H1 (cell line): ENCODE measurements at regions not wholly inside any gene's neighbourhood (a gene's known extent, or its start where the extent isn't known, plus 50 kb on each side); places are given as distances from the start of the nearest gene placed in this dataset.

ENCODE experiments used
- CTCF ChIA-PET: fragments of 300-600 bp; sonication (Branson Sonifier 250); formaldehyde crosslinking; loops from one replicate; lab custom pipeline; 2021; ENCODE audit not compliant: partially characterized antibody; lab: Charles Lee
- POLR2A ChIA-PET: fragments of 300-600 bp; sonication (Branson Sonifier 250); formaldehyde crosslinking; loops from one replicate; lab custom pipeline; 2021; ENCODE audit warnings: inconsistent platforms; ENCODE audit not compliant: partially characterized antibody; lab: Charles Lee
- DNase-seq, 2 experiments: peaks; one replicate each; pipeline versions ENCODE4 v3.0.0 to v3.0.0-alpha.2; 2010 to 2022; ENCODE audit warnings: low spot score in 2 of 2, low read depth in 1 of 2, mixed read lengths in 1 of 2
- FAIRE-seq: peaks from 2 replicates; lab custom pipeline; 2011; peaks lifted over from hg19 to GRCh38; lab: Jason Lieb, UNC
- H2AFZ ChIP-seq: 2 replicates; pipeline ENCODE4 v1.8.1; 2012; ENCODE audit warnings: low read length, inconsistent platforms
- H2AK5ac ChIP-seq: 2 replicates; pipeline ENCODE4 v1.6.1; 2013; ENCODE audit warnings: low read depth, low read length
- H2BK120ac ChIP-seq: replicated peaks from 2 replicates; pipeline ENCODE3; 2013; ENCODE audit warnings: low read depth, low read length, inconsistent platforms
- H2BK12ac ChIP-seq: 2 replicates; pipeline ENCODE4 v1.6.1; 2013; ENCODE audit warnings: low read depth, low read length
- H2BK15ac ChIP-seq: 2 replicates; pipeline ENCODE4 v1.6.1; 2013; ENCODE audit warnings: low read length
- H2BK20ac ChIP-seq: 2 replicates; pipeline ENCODE4 v1.6.1; 2013; ENCODE audit warnings: low read length
- H2BK5ac ChIP-seq: 2 replicates; pipeline ENCODE4 v1.6.1; 2013; ENCODE audit warnings: low read depth, low read length
- H3K14ac ChIP-seq: 2 replicates; pipeline ENCODE4 v1.6.1; 2013; ENCODE audit warnings: inconsistent platforms; ENCODE audit not compliant: insufficient read length
- H3K18ac ChIP-seq: 2 replicates; pipeline ENCODE4 v1.6.1; 2013; ENCODE audit warnings: low read length; ENCODE audit errors: extremely low read depth
- H3K23ac ChIP-seq: 2 replicates; pipeline ENCODE4 v1.6.1; 2013; ENCODE audit warnings: inconsistent platforms; ENCODE audit not compliant: insufficient read length
- H3K23me2 ChIP-seq: 2 replicates; pipeline ENCODE4 v1.6.1; 2013; ENCODE audit warnings: low read depth, low read length
- H3K27ac ChIP-seq: 2 replicates; pipeline ENCODE4 v1.6.1; 2011; ENCODE audit warnings: low read depth, low read length, inconsistent platforms
- H3K27me3 ChIP-seq, 4 experiments: replicated peaks in 1 of 4; 1 replicate in 1 of 4; 2 replicates in 3 of 4; pipeline versions ENCODE4 v1.6.1 to v1.8.1; 2011 to 2013; ENCODE audit warnings: low read length in 3 of 4, mild to moderate bottlenecking in 3 of 4, inconsistent platforms in 2 of 4, mixed read lengths in 2 of 4, moderate library complexity in 1 of 4; ENCODE audit not compliant: control insufficient read depth in 3 of 4, insufficient read depth in 3 of 4; ENCODE audit errors: extremely low read depth in 1 of 4
- H3K36me3 ChIP-seq, 4 experiments: 2 replicates each; pipeline versions ENCODE4 v1.6.1 to v1.8.1; 2011 to 2013; ENCODE audit warnings: mild to moderate bottlenecking in 4 of 4, low read length in 3 of 4, moderate library complexity in 2 of 4, control low read depth in 1 of 4, inconsistent platforms in 1 of 4; ENCODE audit not compliant: insufficient read depth in 4 of 4, control insufficient read depth in 2 of 4
- H3K4ac ChIP-seq: replicated peaks from 2 replicates; pipeline ENCODE3; 2013; ENCODE audit warnings: low read length, low read depth, mixed read lengths, inconsistent platforms; ENCODE audit not compliant: insufficient read length
- H3K4me1 ChIP-seq, 4 experiments: replicated peaks in 1 of 4; 1 replicate in 1 of 4; 2 replicates in 3 of 4; pipeline versions ENCODE4 v1.6.1 to v1.8.1; 2011 to 2013; ENCODE audit warnings: low read length in 3 of 4, inconsistent platforms in 2 of 4, mixed read lengths in 1 of 4; ENCODE audit not compliant: insufficient read depth in 4 of 4, control insufficient read depth in 3 of 4
- H3K4me2 ChIP-seq, 2 experiments: 2 replicates each; pipeline versions ENCODE4 v1.6.1 to v1.8.1; 2011 to 2013; ENCODE audit warnings: low read depth in 2 of 2, low read length in 2 of 2, control low read depth in 1 of 2, inconsistent platforms in 1 of 2, mild to moderate bottlenecking in 1 of 2; ENCODE audit not compliant: insufficient read depth in 1 of 2
- H3K4me3 ChIP-seq, 4 experiments: fragments of 200-600, 300-600 bp in 1 of 4; sonication (generic), shearing (Covaris generic), sonication (Bioruptor Twin) in 1 of 4; 2 replicates each; pipeline versions ENCODE4 v1.5.1 to v1.8.1; 2011 to 2016; ENCODE audit warnings: low read length in 4 of 4, low read depth in 3 of 4, control low read depth in 2 of 4, inconsistent platforms in 2 of 4, mild to moderate bottlenecking in 2 of 4, mixed read lengths in 1 of 4, moderate library complexity in 1 of 4; ENCODE audit not compliant: insufficient read depth in 2 of 4; ENCODE audit errors: extremely low read depth in 1 of 4
- H3K56ac ChIP-seq: replicated peaks from 2 replicates; pipeline ENCODE3; 2013; ENCODE audit warnings: low read depth, mild to moderate bottlenecking, mixed read lengths, low read length, inconsistent platforms; ENCODE audit not compliant: insufficient read length
- H3K79me1 ChIP-seq: 2 replicates; pipeline ENCODE4 v1.6.1; 2013; ENCODE audit warnings: low read depth, low read length, control low read depth
- H3K79me2 ChIP-seq, 2 experiments: 2 replicates each; pipeline versions ENCODE4 v1.6.1 to v1.8.1; 2012 to 2013; ENCODE audit warnings: low read length in 2 of 2, mild to moderate bottlenecking in 2 of 2, inconsistent platforms in 1 of 2; ENCODE audit not compliant: insufficient read depth in 2 of 2, control insufficient read depth in 1 of 2
- H3K9ac ChIP-seq, 4 experiments: replicated peaks in 1 of 4; 1 replicate in 1 of 4; 2 replicates in 3 of 4; pipeline versions ENCODE4 v1.6.1 to v1.8.1; 2011 to 2013; ENCODE audit warnings: low read depth in 3 of 4, low read length in 3 of 4, control low read depth in 2 of 4, mild to moderate bottlenecking in 2 of 4, moderate library complexity in 2 of 4, inconsistent platforms in 1 of 4; ENCODE audit errors: extremely low read depth in 1 of 4
- H3K9me3 ChIP-seq, 2 experiments: 2 replicates each; pipeline versions ENCODE4 v1.6.1 to v1.8.1; 2012 to 2013; ENCODE audit warnings: mild to moderate bottlenecking in 2 of 2, moderate library complexity in 2 of 2, control low read depth in 1 of 2, inconsistent platforms in 1 of 2, low read depth in 1 of 2, low read length in 1 of 2, mixed read lengths in 1 of 2; ENCODE audit not compliant: insufficient read depth in 2 of 2
- H4K20me1 ChIP-seq, 2 experiments: replicated peaks in 1 of 2; 2 replicates each; pipeline versions ENCODE3 to v1.8.1; 2011 to 2013; ENCODE audit warnings: inconsistent platforms in 2 of 2, low read length in 2 of 2, mild to moderate bottlenecking in 1 of 2; ENCODE audit not compliant: insufficient read depth in 2 of 2, control insufficient read depth in 1 of 2
- H4K5ac ChIP-seq: 2 replicates; pipeline ENCODE4 v1.6.1; 2013; ENCODE audit warnings: low read length, low read depth, mixed read lengths, inconsistent platforms; ENCODE audit not compliant: insufficient read length
- H4K8ac ChIP-seq: 2 replicates; pipeline ENCODE4 v1.8.0; 2013; ENCODE audit warnings: mild to moderate bottlenecking, moderate library complexity, low read length, inconsistent platforms; ENCODE audit not compliant: insufficient read depth; ENCODE audit errors: extremely low read depth
- H4K91ac ChIP-seq: replicated peaks from 2 replicates; pipeline ENCODE3; 2013; ENCODE audit warnings: low read length, mixed read lengths, inconsistent platforms; ENCODE audit not compliant: insufficient read length
- ATF2 ChIP-seq: IDR thresholded peaks from 2 replicates; pipeline ENCODE4 v1.6.1; 2012; ENCODE audit warnings: low read length, inconsistent platforms
- CEBPB ChIP-seq: IDR thresholded peaks from 2 replicates; pipeline ENCODE4 v1.6.1; 2012; ENCODE audit warnings: low read depth, low read length
- CHD2 ChIP-seq: IDR thresholded peaks from 2 replicates; pipeline ENCODE4 v1.6.1; 2012; ENCODE audit warnings: low read length, improper control_type of control experiment
- FOSL1 ChIP-seq: IDR thresholded peaks from 2 replicates; pipeline ENCODE4 v1.6.1; 2011; ENCODE audit warnings: mild to moderate bottlenecking, low read depth, low read length, moderate library complexity; ENCODE audit not compliant: insufficient read depth
- GTF2F1 ChIP-seq: IDR thresholded peaks from 2 replicates; pipeline ENCODE4 v1.6.1; 2012; ENCODE audit warnings: low read depth, low read length, improper control_type of control experiment, borderline replicate concordance
- KDM4A ChIP-seq: IDR thresholded peaks from one replicate; pipeline ENCODE4 v1.7.1; 2012; ENCODE audit warnings: low read depth, mild to moderate bottlenecking, moderate library complexity, low read length, inconsistent platforms; ENCODE audit not compliant: severe bottlenecking
- MAFK ChIP-seq: IDR thresholded peaks from 2 replicates; pipeline ENCODE4 v1.6.1; 2012; ENCODE audit warnings: low read depth, mild to moderate bottlenecking, improper control_type of control experiment, low read length
- MAX ChIP-seq: IDR thresholded peaks from 2 replicates; pipeline ENCODE4 v1.6.1; 2012; ENCODE audit warnings: inconsistent platforms
- POU5F1 ChIP-seq: IDR thresholded peaks from 2 replicates; pipeline ENCODE4 v1.6.1; 2011; ENCODE audit warnings: low read depth, mild to moderate bottlenecking, low read length, moderate library complexity
- SUZ12 ChIP-seq: fragments of 200-600 bp; sonication (generic); IDR thresholded peaks from 2 replicates; pipeline ENCODE4 v1.6.1; 2012; ENCODE audit warnings: mild to moderate bottlenecking, inconsistent platforms, low read length, moderate library complexity, mixed read lengths
- TAF7 ChIP-seq: optimal IDR thresholded peaks from 2 replicates; pipeline ENCODE3; 2011; ENCODE audit warnings: low read depth, mild to moderate bottlenecking, inconsistent platforms, low read length, moderate library complexity, borderline replicate concordance
- WGBS, 2 experiments: shearing (Covaris generic) in 1 of 2; methylation state at CpG; one replicate each; pipeline versions ENCODE4 v1.1.6 to v1.1.7; 2013 to 2015; ENCODE audit warnings: low lambda C conversion rate in 2 of 2, mixed read lengths in 2 of 2, inconsistent platforms in 1 of 2, low coverage in 1 of 2, missing lambda C conversion rate in 1 of 2; ENCODE audit not compliant: insufficient replicate concordance in 2 of 2, insufficient coverage in 1 of 2, insufficient read length in 1 of 2; ENCODE audit errors: extremely low coverage in 1 of 2, missing lambda C conversion rate in 1 of 2; 5-methylcytosine and 5-hydroxymethylcytosine counted together

- H3K79me1 ChIP-seq, result no peaks in the 10 kb centered on the region
- no peaks in the 10 kb centered on the region for H3K79me2 ChIP-seq
- H3K18ac ChIP-seq, result no peak overlapping the region
- H4K20me1 ChIP-seq, result peaks cover 0 to 3% of the 10 kb centered on the region in 2 experiments
- no peak overlapping the region for H2AFZ ChIP-seq
- WGBS, 2 experiments, result 97% methylated on average over 3 of the region's 3 CpGs; no CpG with 5 or more reads in 1 of the 2 experiments
- no peak overlapping the region for H3K4ac ChIP-seq
- no peak overlapping the region for H3K14ac ChIP-seq
- H3K4me1 ChIP-seq, result peaks cover 0 to 2% (median 0%) of the 10 kb centered on the region in 4 experiments; a peak in 2 of 7 replicates
- no peak overlapping the region for H3K4me2 ChIP-seq
- H3K23ac ChIP-seq, result no peak overlapping the region
- H2BK12ac ChIP-seq, result no peak overlapping the region
- no peak overlapping the region for H2BK120ac ChIP-seq
- H3K9me3 ChIP-seq, result no peaks in the 10 kb centered on the region
- H3K4me3 ChIP-seq, result no peak overlapping the region
- no peak overlapping the region for H4K91ac ChIP-seq
- no peak overlapping the region for H2AK5ac ChIP-seq
- H3K27ac ChIP-seq, result no peak overlapping the region
- POLR2A ChIA-PET, result no interaction called here
- H2BK20ac ChIP-seq, result no peak overlapping the region
- no peaks in the 10 kb centered on the region for H3K27me3 ChIP-seq
- H3K23me2 ChIP-seq, result peaks cover 5% of the 10 kb centered on the region; the same call in 1 of the 2 replicates
- no peak for TF ChIP-seq ATF2
- no peak for TF ChIP-seq TAF7
- TF ChIP-seq MAFK, result no peak
- TF ChIP-seq FOSL1, result no peak
- TF ChIP-seq POU5F1, result no peak
- TF ChIP-seq SUZ12, result no peak
- TF ChIP-seq CEBPB, result no peak
- TF ChIP-seq MAX, result no peak
- no peak for TF ChIP-seq KDM4A
- no peak for TF ChIP-seq CHD2
- no peak for TF ChIP-seq GTF2F1
- CTCF ChIA-PET, result interaction anchor here (0.6 to 1.1 kb wide), 3 partner anchors 12 to 648 kb away, joined by 3 to 5 read pairs (median 3); no protein-coding TSS in a partner anchor
- DNase-seq, result no peak
- FAIRE-seq, result no peak
- H4K8ac ChIP-seq, result no peak overlapping the region
- H3K56ac ChIP-seq, result no peak overlapping the region
- no peak overlapping the region for H4K5ac ChIP-seq
- no peak overlapping the region for H3K9ac ChIP-seq
- no peak overlapping the region for H2BK15ac ChIP-seq
- H2BK5ac ChIP-seq, result no peak overlapping the region
- H3K36me3 ChIP-seq, result no peaks in the 10 kb centered on the region
Measured at GRCh38 chr2:222769941-222770340, 90.9 kb upstream of the ACSL3 start.
